ENCODE measurements at regions not wholly inside any gene's neighbourhood (a gene's known extent, or its start where the extent isn't known, plus 50 kb on each side); places are given as distances from the start of the nearest gene placed in this dataset.

GRCh38 chr2:103009871-103010270 is 248.0 kb downstream of the TMEM182 start:
- DNase-seq: no peak
- intact Hi-C loops (cut with DNase I): no loop called here
- H3K36me3 ChIP-seq: no peaks in the 10 kb centered on the region

GRCh38 chr2:103010306-103010705 is 248.5 kb downstream of the TMEM182 start:
- intact Hi-C loops (cut with DNase I): no loop called here
- H3K4me3 ChIP-seq: no peak overlapping the region
- TF ChIP-seq CTCF (IDR thresholded peaks at IDR 0.05): no peak
- no peaks in the 10 kb centered on the region for H3K36me3 ChIP-seq
- no peaks in the 10 kb centered on the region for H3K27me3 ChIP-seq
- DNase-seq: no peak
- no peaks in the 10 kb centered on the region for H3K9me3 ChIP-seq
- no peak for ATAC-seq
- H3K4me1 ChIP-seq: no peaks in the 10 kb centered on the region
- no peak overlapping the region for H3K27ac ChIP-seq

More at GRCh38 chr2:103009871-103010270, 248.0 kb downstream of the TMEM182 start:
- no peak overlapping the region for H3K27ac ChIP-seq
- no peaks in the 10 kb centered on the region for H3K27me3 ChIP-seq
- no peaks in the 10 kb centered on the region for H3K4me1 ChIP-seq
- ATAC-seq: no peak
- H3K9me3 ChIP-seq: no peaks in the 10 kb centered on the region
- TF ChIP-seq CTCF (IDR thresholded peaks at IDR 0.05): no peak
- no peak overlapping the region for H3K4me3 ChIP-seq

DNA sequence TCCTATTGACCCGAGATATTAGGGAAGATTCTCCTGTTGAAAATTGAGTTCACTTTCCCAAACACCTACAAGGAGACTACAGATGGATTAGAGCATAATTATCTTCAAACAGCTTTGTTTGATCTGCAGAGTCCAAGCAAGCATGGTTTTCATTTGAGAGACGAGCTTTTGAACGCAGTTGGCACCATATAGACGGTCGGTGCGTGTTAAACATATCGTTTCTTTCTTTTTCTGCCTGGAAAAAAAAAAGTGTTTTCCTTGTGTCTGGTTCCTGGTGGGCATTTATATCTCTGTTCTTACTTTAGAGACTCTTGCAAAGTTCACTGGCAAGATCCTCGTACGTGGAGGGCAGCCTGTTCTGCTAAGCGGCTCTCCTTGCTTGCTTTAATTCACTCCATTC is 248.9 kb downstream of the TMEM182 start:
- Histone ChIP-seq H3K9me3 (no peaks in the 10 kb centered on the region), H3K27ac (no peak overlapping the region), H3K36me3 (no peaks in the 10 kb centered on the region), H3K27me3 (no peaks in the 10 kb centered on the region), H3K4me1 (no peaks in the 10 kb centered on the region), H3K4me3 (no peak overlapping the region)
- DNase-seq: no peak
- ATAC-seq: no peak
- no peak for TF ChIP-seq CTCF (IDR thresholded peaks at IDR 0.05)
- intact Hi-C loops (cut with DNase I): no loop called here

DNA sequence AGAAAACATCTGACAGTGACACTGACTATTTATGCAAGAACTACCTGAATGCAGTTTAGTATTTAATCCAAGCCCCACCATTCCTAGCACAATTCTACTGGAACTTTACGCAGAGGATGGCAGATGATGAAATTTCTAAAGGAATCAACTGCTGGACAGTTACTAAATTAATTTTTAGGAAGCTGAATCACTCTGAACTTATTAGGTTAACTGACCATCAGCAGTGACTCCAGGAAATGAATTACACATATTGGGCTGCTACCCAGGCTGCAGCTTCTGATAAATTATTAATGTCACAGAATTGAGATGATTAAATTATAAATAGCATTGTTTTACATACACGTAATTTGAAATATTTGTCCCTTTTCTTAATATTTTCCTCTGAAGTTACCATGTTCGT is 250.8 kb downstream of the TMEM182 start:
- H3K4me1 ChIP-seq: no peaks in the 10 kb centered on the region
- ATAC-seq (no peak), DNase-seq (no peak)
- H3K9me3 ChIP-seq: no peaks in the 10 kb centered on the region
- intact Hi-C loops (cut with DNase I): no loop called here
- H3K27me3 ChIP-seq: no peaks in the 10 kb centered on the region
- H3K4me3 ChIP-seq: no peak overlapping the region
- H3K36me3 ChIP-seq: no peaks in the 10 kb centered on the region
- no peak overlapping the region for H3K27ac ChIP-seq
- no peak for TF ChIP-seq CTCF (IDR thresholded peaks at IDR 0.05)

DNA sequence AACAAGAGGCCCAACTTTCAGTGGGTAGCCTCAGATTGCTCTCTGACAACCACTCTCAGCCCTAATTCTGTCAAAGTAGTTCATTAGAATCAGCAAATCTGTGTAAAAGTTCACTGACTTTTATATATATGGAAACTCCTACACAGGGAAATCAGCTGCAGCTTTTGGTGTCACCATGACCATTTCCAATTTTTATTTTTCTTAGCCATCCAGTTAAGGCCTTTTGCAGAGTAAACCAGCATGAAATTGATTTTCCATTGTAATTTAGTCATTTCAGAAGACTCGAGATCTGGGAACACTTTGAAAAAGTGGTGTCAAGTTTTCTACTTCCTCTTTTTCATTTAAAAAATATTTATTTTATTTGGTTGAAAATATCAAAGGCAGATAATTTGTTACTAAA is 263.2 kb downstream of the TMEM182 start:
- no peak overlapping the region for H3K4me3 ChIP-seq
- no peaks in the 10 kb centered on the region for H3K4me1 ChIP-seq
- no peak for DNase-seq
- no peak for ATAC-seq
- H3K36me3 ChIP-seq: no peaks in the 10 kb centered on the region
- no peak for TF ChIP-seq CTCF (IDR thresholded peaks at IDR 0.05)
- intact Hi-C loops (cut with DNase I): no loop called here
- H3K27me3 ChIP-seq: no peaks in the 10 kb centered on the region
- H3K27ac ChIP-seq: no peak overlapping the region
- no peaks in the 10 kb centered on the region for H3K9me3 ChIP-seq

GRCh38 chr2:103028181-103028580 is 266.4 kb downstream of the TMEM182 start:
- Histone ChIP-seq H3K4me3 (no peak overlapping the region), H3K27ac (no peak overlapping the region), H3K4me1 (no peaks in the 10 kb centered on the region), H3K27me3 (no peaks in the 10 kb centered on the region), H3K36me3 (no peaks in the 10 kb centered on the region), H3K9me3 (no peaks in the 10 kb centered on the region)
- intact Hi-C loops (cut with DNase I): no loop called here
- ATAC-seq: no peak
- TF ChIP-seq CTCF (IDR thresholded peaks at IDR 0.05): no peak
- no peak for DNase-seq
